Naive thymus-derived CD4-positive, alpha-beta T cell (primary cell): ENCODE measurements at regions not wholly inside any gene's neighbourhood (a gene's known extent, or its start where the extent isn't known, plus 50 kb on each side); places are given as distances from the start of the nearest gene placed in this dataset.
A peak's percentile ranks its signal among the peaks of the same experiment; 100 is the strongest.

Source experiments
- ATAC-seq: fragments of 150-1000 bp; cut with Tn5 transposase; 2 replicates; pipeline ENCODE4 v1.10.0; 2021; ENCODE audit warnings: mild to moderate bottlenecking, moderate library complexity
- CTCF ChIA-PET: fragments of 350-600 bp; sonication (Branson Sonifier 250); formaldehyde crosslinking; loops from one replicate; lab custom pipeline; 2021; ENCODE audit warnings: antibody characterized with exemption; lab: Charles Lee
- POLR2A ChIA-PET: fragments of 350-600 bp; sonication (Branson Sonifier 250); formaldehyde crosslinking; loops from one replicate; lab custom pipeline; 2021; ENCODE audit warnings: antibody characterized with exemption, inconsistent platforms; lab: Charles Lee
- DNase-seq, 9 donors: peaks; one replicate each; pipeline versions ENCODE4 v3.0.0 to v3.0.0-alpha.2; 2020 to 2022; ENCODE audit warnings: mixed read lengths in 1 of 9
- H3K27ac ChIP-seq: one replicate; pipeline ENCODE4 v1.7.0; 2013; ENCODE audit warnings: mild to moderate bottlenecking, low read depth, low read length, moderate library complexity
- H3K27me3 ChIP-seq, 2 donors: one replicate each; pipeline ENCODE4 v1.7.0; 2013; ENCODE audit warnings: low read length in 2 of 2, mild to moderate bottlenecking in 2 of 2, moderate library complexity in 2 of 2; ENCODE audit not compliant: control insufficient read depth in 2 of 2, insufficient read depth in 2 of 2
- H3K36me3 ChIP-seq, 3 experiments: 1 replicate in 2 of 3; 2 replicates in 1 of 3; pipeline ENCODE4 v1.7.0; 2013; ENCODE audit warnings: low read length in 3 of 3, mild to moderate bottlenecking in 3 of 3, moderate library complexity in 1 of 3; ENCODE audit not compliant: insufficient read depth in 3 of 3, control insufficient read depth in 2 of 3
- H3K4me1 ChIP-seq, 2 donors: one replicate each; pipeline ENCODE4 v1.7.0; 2013; ENCODE audit warnings: low read length in 2 of 2, mild to moderate bottlenecking in 2 of 2, moderate library complexity in 1 of 2; ENCODE audit not compliant: control insufficient read depth in 2 of 2, insufficient read depth in 2 of 2
- H3K4me3 ChIP-seq: 2 replicates; pipeline ENCODE4 v1.7.0; 2013; ENCODE audit warnings: mild to moderate bottlenecking, low read length
- H3K9me3 ChIP-seq, 3 experiments: 1 replicate in 2 of 3; 2 replicates in 1 of 3; pipeline ENCODE4 v1.7.0; 2013; ENCODE audit warnings: low read length in 3 of 3; ENCODE audit not compliant: control insufficient read depth in 2 of 3
- H3K27ac Mint-ChIP-seq, 9 donors: one replicate each; pipeline ENCODE4 v1.8.0; 2020 to 2022; ENCODE audit warnings: mixed read lengths in 9 of 9, mild to moderate bottlenecking in 8 of 9, moderate library complexity in 5 of 9, inconsistent platforms in 2 of 9
- H3K27me3 Mint-ChIP-seq, 5 donors: one replicate each; pipeline ENCODE4 v1.8.0; 2021 to 2022; ENCODE audit warnings: mixed read lengths in 5 of 5, mild to moderate bottlenecking in 1 of 5
- H3K36me3 Mint-ChIP-seq, 5 donors: one replicate each; pipeline ENCODE4 v1.8.0; 2020 to 2022; ENCODE audit warnings: mixed read lengths in 5 of 5, mild to moderate bottlenecking in 3 of 5, inconsistent platforms in 1 of 5
- H3K4me1 Mint-ChIP-seq, 7 donors: one replicate each; pipeline ENCODE4 v1.8.0; 2020 to 2022; ENCODE audit warnings: mixed read lengths in 7 of 7, mild to moderate bottlenecking in 3 of 7, inconsistent platforms in 1 of 7
- H3K4me3 Mint-ChIP-seq, 10 donors: one replicate each; pipeline ENCODE4 v1.8.0; 2020 to 2022; ENCODE audit warnings: mild to moderate bottlenecking in 10 of 10, mixed read lengths in 10 of 10, moderate library complexity in 6 of 10, inconsistent platforms in 2 of 10
- H3K9me3 Mint-ChIP-seq, 11 donors: one replicate each; pipeline ENCODE4 v1.8.0; 2020 to 2022; ENCODE audit warnings: mixed read lengths in 11 of 11, mild to moderate bottlenecking in 4 of 11, inconsistent platforms in 1 of 11, moderate library complexity in 1 of 11
- intact Hi-C, 2 donors: fragments of 100-400 bp; cut with micrococcal nuclease; formaldehyde crosslinking; loops; one replicate each; pipeline ENCODE4 v1.15.1; 2023

GRCh38 chrX:39638526-39638925 is 459.2 kb downstream of the BCOR start:
- Mint-ChIP-seq H3K4me1 (peaks cover 0 to 2% (median 0%) of the 10 kb centered on the region in 7 donors), H3K4me3 (no peak overlapping the region), H3K27me3 (no peaks in the 10 kb centered on the region), H3K27ac (no peak overlapping the region), H3K36me3 (no peaks in the 10 kb centered on the region), H3K9me3 (peaks cover 0 to 4% (median 0%) of the 10 kb centered on the region in 11 donors)
- Histone ChIP-seq H3K36me3 (no peaks in the 10 kb centered on the region), H3K27me3 (no peaks in the 10 kb centered on the region), H3K4me3 (no peak overlapping the region), H3K27ac (no peak overlapping the region), H3K4me1 (no peaks in the 10 kb centered on the region), H3K9me3 (no peaks in the 10 kb centered on the region)
- intact Hi-C loops: no loop called here
- ATAC-seq (no peak), DNase-seq (no peak)
- ChIA-PET CTCF (no interaction called here), POLR2A (no interaction called here)

DNA sequence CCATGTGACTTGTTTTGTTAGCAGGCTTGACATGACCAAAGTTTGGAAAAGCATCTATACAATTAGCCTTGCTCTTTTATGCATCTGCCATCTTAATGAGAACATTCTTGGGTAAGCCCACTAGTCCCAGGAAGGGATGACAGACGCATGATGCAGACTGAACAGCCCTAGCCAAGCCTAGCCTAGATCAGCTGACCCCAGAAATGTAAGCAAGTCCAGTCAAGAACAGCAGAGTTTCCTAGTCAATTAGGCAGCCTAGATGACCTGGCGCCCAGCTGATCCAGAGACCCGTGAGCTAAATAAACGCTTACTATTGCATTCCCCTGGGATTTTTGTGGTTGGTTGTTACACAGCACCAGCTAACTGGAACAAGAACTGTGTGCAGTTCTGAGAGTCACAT is 457.9 kb downstream of the BCOR start:
- H3K27me3 Mint-ChIP-seq: no peaks in the 10 kb centered on the region
- Histone ChIP-seq H3K36me3 (no peaks in the 10 kb centered on the region), H3K4me1 (no peaks in the 10 kb centered on the region), H3K9me3 (no peaks in the 10 kb centered on the region), H3K4me3 (no peak overlapping the region), H3K27me3 (no peaks in the 10 kb centered on the region), H3K27ac (no peak overlapping the region)
- CTCF ChIA-PET: no interaction called here
- no peak for ATAC-seq
- H3K4me3 Mint-ChIP-seq: no peak overlapping the region
- POLR2A ChIA-PET: no interaction called here
- no peaks in the 10 kb centered on the region for H3K36me3 Mint-ChIP-seq
- peaks cover 0 to 2% (median 0%) of the 10 kb centered on the region in 7 donors for H3K4me1 Mint-ChIP-seq
- DNase-seq: no peak
- intact Hi-C loops: no loop called here
- H3K27ac Mint-ChIP-seq: no peak overlapping the region
- H3K9me3 Mint-ChIP-seq: peaks cover 0 to 4% (median 0%) of the 10 kb centered on the region in 11 donors

DNA sequence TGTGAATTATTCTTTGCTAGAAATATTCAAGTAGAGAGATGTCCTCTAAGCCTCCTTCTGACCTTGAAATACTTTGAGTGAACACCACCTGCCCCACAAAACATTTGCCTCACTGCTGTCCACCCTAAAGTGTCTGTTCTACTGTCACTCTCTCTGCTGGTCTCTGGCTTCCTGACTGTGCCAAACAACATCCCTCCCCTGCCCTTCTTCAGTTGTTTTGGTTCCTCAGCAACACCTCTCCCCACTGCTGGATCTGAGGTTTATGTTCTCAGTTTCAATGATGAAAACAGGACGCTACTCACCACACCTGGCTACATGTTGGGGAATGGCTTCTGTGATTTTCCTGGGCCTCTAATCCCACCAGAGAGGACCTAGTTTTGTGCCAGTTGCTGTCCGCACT is 456.9 kb downstream of the BCOR start:
- no peak for ATAC-seq
- CTCF ChIA-PET: no interaction called here

DNA sequence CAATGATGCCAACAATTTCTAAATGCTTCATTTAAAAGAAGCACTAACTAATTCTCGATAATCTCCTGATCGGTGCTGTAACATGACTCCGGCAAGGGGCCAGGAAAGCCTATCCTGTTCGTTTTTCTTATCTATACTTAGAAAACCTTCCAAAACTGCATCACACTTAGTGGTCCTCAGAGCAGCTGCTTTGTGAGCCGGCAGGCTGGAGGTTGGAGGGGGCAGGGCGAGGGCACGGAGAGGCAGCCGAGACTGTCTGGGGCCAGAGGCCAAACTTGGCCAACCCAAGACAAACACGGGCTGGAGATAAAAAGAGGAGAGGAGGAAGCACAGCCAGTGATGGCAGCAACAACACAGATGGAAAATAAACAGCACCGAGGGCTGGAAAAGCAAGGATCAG is 455.7 kb downstream of the BCOR start:
- Histone ChIP-seq H3K9me3 (no peaks in the 10 kb centered on the region), H3K36me3 (no peaks in the 10 kb centered on the region), H3K27me3 (no peaks in the 10 kb centered on the region), H3K4me3 (no peak overlapping the region), H3K4me1 (no peaks in the 10 kb centered on the region), H3K27ac (no peak overlapping the region)
- intact Hi-C loops: no loop called here
- no peaks in the 10 kb centered on the region for H3K27me3 Mint-ChIP-seq
- POLR2A ChIA-PET: no interaction called here
- H3K27ac Mint-ChIP-seq: no peak overlapping the region
- H3K4me1 Mint-ChIP-seq: peaks cover 0 to 2% (median 0%) of the 10 kb centered on the region in 7 donors
- ATAC-seq: no peak
- CTCF ChIA-PET: no interaction called here
- no peaks in the 10 kb centered on the region for H3K36me3 Mint-ChIP-seq
- peaks cover 0 to 4% (median 0%) of the 10 kb centered on the region in 11 donors for H3K9me3 Mint-ChIP-seq
- no peak for DNase-seq
- no peak overlapping the region for H3K4me3 Mint-ChIP-seq

More for the DNA sequence above, 456.9 kb downstream of the BCOR start:
- H3K4me3 ChIP-seq: no peak overlapping the region
- peaks cover 0 to 2% (median 0%) of the 10 kb centered on the region in 7 donors for H3K4me1 Mint-ChIP-seq
- no peaks in the 10 kb centered on the region for H3K27me3 ChIP-seq
- no peaks in the 10 kb centered on the region for H3K9me3 ChIP-seq
- H3K27ac Mint-ChIP-seq: peak overlapping the region in 2 of 9 donors; percentile 48 to 57
- H3K36me3 Mint-ChIP-seq: no peaks in the 10 kb centered on the region
- no peaks in the 10 kb centered on the region for H3K27me3 Mint-ChIP-seq
- DNase-seq: no peak
- POLR2A ChIA-PET: no interaction called here
- intact Hi-C loops: no loop called here
- H3K9me3 Mint-ChIP-seq: peaks cover 0 to 4% (median 0%) of the 10 kb centered on the region in 11 donors
- H3K4me1 ChIP-seq: no peaks in the 10 kb centered on the region
- H3K27ac ChIP-seq: no peak overlapping the region
- H3K36me3 ChIP-seq: no peaks in the 10 kb centered on the region
- no peak overlapping the region for H3K4me3 Mint-ChIP-seq

DNA sequence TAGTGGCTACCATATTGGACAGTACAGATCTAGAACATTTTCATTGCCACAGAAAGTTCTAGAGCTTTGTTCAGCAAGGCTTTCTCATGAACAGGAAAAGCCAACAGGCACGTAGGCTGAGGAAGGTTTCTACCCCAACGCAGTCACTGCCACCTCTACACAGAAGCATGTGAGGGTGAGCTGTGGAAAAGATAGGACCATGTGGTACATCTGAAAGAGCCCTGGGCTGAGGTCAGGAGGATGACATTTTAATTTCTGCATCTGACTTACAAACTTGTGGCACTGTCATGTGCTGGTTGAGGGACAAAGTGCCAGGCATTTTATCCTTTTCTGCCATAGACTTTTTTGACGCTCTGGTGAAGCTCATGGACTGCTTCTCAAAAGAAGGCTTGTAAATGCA is 454.2 kb downstream of the BCOR start:
- Histone ChIP-seq H3K4me3 (no peak overlapping the region), H3K27me3 (no peaks in the 10 kb centered on the region), H3K9me3 (no peaks in the 10 kb centered on the region), H3K4me1 (no peaks in the 10 kb centered on the region), H3K27ac (no peak overlapping the region), H3K36me3 (no peaks in the 10 kb centered on the region)
- Mint-ChIP-seq H3K4me3 (no peak overlapping the region), H3K9me3 (peaks cover 0 to 3% (median 0%) of the 10 kb centered on the region in 11 donors), H3K4me1 (peaks cover 0 to 2% (median 0%) of the 10 kb centered on the region in 7 donors), H3K36me3 (no peaks in the 10 kb centered on the region), H3K27ac (no peak overlapping the region), H3K27me3 (no peaks in the 10 kb centered on the region)
- CTCF ChIA-PET: no interaction called here
- ATAC-seq: no peak
- intact Hi-C loops: no loop called here
- POLR2A ChIA-PET: no interaction called here
- no peak for DNase-seq

GRCh38 chrX:39645178-39645895 is 452.4 kb downstream of the BCOR start:
- Histone ChIP-seq H3K27me3 (no peaks in the 10 kb centered on the region), H3K36me3 (no peaks in the 10 kb centered on the region), H3K27ac (no peak overlapping the region), H3K4me1 (no peaks in the 10 kb centered on the region), H3K9me3 (no peaks in the 10 kb centered on the region), H3K4me3 (no peak overlapping the region)
- intact Hi-C loops: no loop called here
- ATAC-seq (no peak), DNase-seq (peak in 1 of 9 donors; percentile 28)
- peaks cover 0 to 2% (median 0%) of the 10 kb centered on the region in 7 donors for H3K4me1 Mint-ChIP-seq
- POLR2A ChIA-PET: no interaction called here
- H3K27me3 Mint-ChIP-seq: no peaks in the 10 kb centered on the region
- no peaks in the 10 kb centered on the region for H3K36me3 Mint-ChIP-seq
- CTCF ChIA-PET: no interaction called here
- no peak overlapping the region for H3K4me3 Mint-ChIP-seq
- H3K9me3 Mint-ChIP-seq: peaks cover 0 to 3% (median 0%) of the 10 kb centered on the region in 11 donors
- no peak overlapping the region for H3K27ac Mint-ChIP-seq
